H9 (cell line): ENCODE measurements at regions not wholly inside any gene's neighbourhood (a gene's known extent, or its start where the extent isn't known, plus 50 kb on each side); places are given as distances from the start of the nearest gene placed in this dataset.

Source experiments
- DNase-seq: peaks from one replicate; pipeline ENCODE4 v3.0.0-alpha.2; 2017
- H2AFZ ChIP-seq: one replicate; pipeline ENCODE4 v1.6.1; 2013; ENCODE audit warnings: mild to moderate bottlenecking, low read length, control low read depth, moderate library complexity
- H2AK5ac ChIP-seq: 2 replicates; pipeline ENCODE4 v1.6.1; 2013; ENCODE audit warnings: low read length, control low read depth, mixed read lengths; ENCODE audit not compliant: insufficient read length
- H2BK120ac ChIP-seq: one replicate; pipeline ENCODE4 v1.6.1; 2013; ENCODE audit warnings: low read depth, mild to moderate bottlenecking, low read length, control low read depth, inconsistent platforms; ENCODE audit not compliant: poor library complexity, severe bottlenecking
- H2BK12ac ChIP-seq: 2 replicates; pipeline ENCODE4 v1.6.1; 2013; ENCODE audit warnings: low read length, control low read depth, mixed read lengths, low read depth; ENCODE audit not compliant: insufficient read length
- H2BK15ac ChIP-seq: 2 replicates; pipeline ENCODE4 v1.6.1; 2013; ENCODE audit warnings: low read depth, low read length, control low read depth
- H2BK20ac ChIP-seq: one replicate; pipeline ENCODE4 v1.6.1; 2013; ENCODE audit warnings: low read depth, mild to moderate bottlenecking, low read length, control low read depth, inconsistent platforms; ENCODE audit not compliant: poor library complexity, severe bottlenecking
- H2BK5ac ChIP-seq: 2 replicates; pipeline ENCODE4 v1.6.1; 2013; ENCODE audit warnings: low read length, control low read depth, mixed read lengths; ENCODE audit not compliant: insufficient read length
- H3K14ac ChIP-seq: 2 replicates; pipeline ENCODE4 v1.6.1; 2013; ENCODE audit warnings: low read length, control low read depth; ENCODE audit not compliant: insufficient read depth
- H3K18ac ChIP-seq: 2 replicates; pipeline ENCODE4 v1.6.1; 2013; ENCODE audit warnings: low read depth, mild to moderate bottlenecking, mixed read lengths, low read length, control low read depth; ENCODE audit not compliant: insufficient read length
- H3K23ac ChIP-seq: 2 replicates; pipeline ENCODE4 v1.6.1; 2013; ENCODE audit warnings: low read length, control low read depth, mixed read lengths, low read depth; ENCODE audit not compliant: insufficient read length
- H3K23me2 ChIP-seq: 2 replicates; pipeline ENCODE4 v1.6.1; 2013; ENCODE audit warnings: low read depth, mild to moderate bottlenecking, mixed read lengths, low read length, control low read depth; ENCODE audit not compliant: insufficient read length, poor library complexity, severe bottlenecking
- H3K27ac ChIP-seq: 2 replicates; pipeline ENCODE4 v1.5.1; 2013; ENCODE audit warnings: low read length, control low read depth, mixed read lengths, low read depth; ENCODE audit not compliant: insufficient read length
- H3K27me3 ChIP-seq: 2 replicates; pipeline ENCODE4 v1.6.1; 2013; ENCODE audit warnings: low read length, control low read depth, inconsistent platforms; ENCODE audit not compliant: insufficient read depth
- H3K4ac ChIP-seq: 2 replicates; pipeline ENCODE4 v1.6.1; 2013; ENCODE audit warnings: low read depth, mild to moderate bottlenecking, control low read depth, inconsistent platforms, low read length, moderate library complexity
- H3K4me1 ChIP-seq: 2 replicates; pipeline ENCODE4 v1.6.1; 2013; ENCODE audit warnings: low read length, control low read depth, inconsistent platforms; ENCODE audit not compliant: insufficient read depth
- H3K4me2 ChIP-seq: 2 replicates; pipeline ENCODE4 v1.6.1; 2013; ENCODE audit warnings: low read length, control low read depth, mixed read lengths; ENCODE audit not compliant: insufficient read length, insufficient read depth
- H3K56ac ChIP-seq: 2 replicates; pipeline ENCODE4 v1.6.1; 2013; ENCODE audit warnings: low read depth, mild to moderate bottlenecking, mixed read lengths, low read length, control low read depth; ENCODE audit not compliant: insufficient read length
- H3K79me1 ChIP-seq: 2 replicates; pipeline ENCODE4 v1.6.1; 2013; ENCODE audit warnings: low read depth, mild to moderate bottlenecking, moderate library complexity, low read length, control low read depth, inconsistent platforms; ENCODE audit not compliant: insufficient read depth, poor library complexity, severe bottlenecking
- H3K79me2 ChIP-seq: 2 replicates; pipeline ENCODE4 v1.6.1; 2013; ENCODE audit warnings: low read length, control low read depth, inconsistent platforms; ENCODE audit not compliant: insufficient read depth
- H3K9ac ChIP-seq: 2 replicates; pipeline ENCODE4 v1.6.1; 2013; ENCODE audit warnings: low read length, control low read depth, mixed read lengths; ENCODE audit not compliant: insufficient read length; ENCODE audit errors: extremely low read depth
- H3K9me3 ChIP-seq: one replicate; pipeline ENCODE4 v1.6.1; 2013; ENCODE audit warnings: low read depth, low read length, inconsistent platforms; ENCODE audit not compliant: control insufficient read depth
- H3T11ph ChIP-seq: one replicate; pipeline ENCODE4 v1.6.1; 2013; ENCODE audit warnings: mild to moderate bottlenecking, low read length, control low read depth, inconsistent platforms
- H4K20me1 ChIP-seq: one replicate; pipeline ENCODE4 v1.6.1; 2013; ENCODE audit not compliant: control insufficient read depth, insufficient read length, insufficient read depth
- H4K5ac ChIP-seq: 2 replicates; pipeline ENCODE4 v1.6.1; 2013; ENCODE audit warnings: low read depth, mild to moderate bottlenecking, mixed read lengths, low read length, control low read depth; ENCODE audit not compliant: insufficient read length
- H4K8ac ChIP-seq: replicated peaks from 2 replicates; pipeline ENCODE4 v1.6.1; 2013; ENCODE audit warnings: low read length, control low read depth, mixed read lengths, low read depth; ENCODE audit not compliant: insufficient read length
- H4K91ac ChIP-seq: 2 replicates; pipeline ENCODE4 v1.6.1; 2013; ENCODE audit warnings: low read depth, mild to moderate bottlenecking, moderate library complexity, mixed read lengths, low read length, control low read depth; ENCODE audit not compliant: insufficient read length
- H3K27ac Mint-ChIP-seq, 3 experiments: 2 replicates in 2 of 3; 3 replicates in 1 of 3; pipeline ENCODE4 v1.8.0; 2020 to 2021; ENCODE audit warnings: mixed read lengths in 3 of 3, mild to moderate bottlenecking in 1 of 3, moderate library complexity in 1 of 3
- H3K27me3 Mint-ChIP-seq: 2 replicates; pipeline ENCODE4 v1.8.0; 2021; ENCODE audit warnings: low read depth, mild to moderate bottlenecking, moderate library complexity, mixed read lengths
- H3K36me3 Mint-ChIP-seq, 3 experiments: 2 replicates in 2 of 3; 3 replicates in 1 of 3; pipeline ENCODE4 v1.8.0; 2020 to 2021; ENCODE audit warnings: low read depth in 3 of 3, mixed read lengths in 3 of 3; ENCODE audit not compliant: insufficient read depth in 1 of 3
- H3K4me1 Mint-ChIP-seq, 2 experiments: 2 replicates each; pipeline ENCODE4 v1.8.0; 2020; ENCODE audit warnings: mixed read lengths in 2 of 2
- H3K4me3 Mint-ChIP-seq, 2 experiments: 2 replicates in 1 of 2; 3 replicates in 1 of 2; pipeline ENCODE4 v1.8.0; 2020 to 2021; ENCODE audit warnings: mild to moderate bottlenecking in 2 of 2, mixed read lengths in 2 of 2, moderate library complexity in 1 of 2
- H3K9me3 Mint-ChIP-seq, 2 experiments: 2 replicates in 1 of 2; 3 replicates in 1 of 2; pipeline ENCODE4 v1.8.0; 2020; ENCODE audit warnings: mild to moderate bottlenecking in 2 of 2, mixed read lengths in 2 of 2, moderate library complexity in 1 of 2
- CTCF ChIP-seq: fragments of 200-600 bp; sonication (generic); conservative IDR thresholded peaks from 3 replicates; pipeline ENCODE4 v1.8.0; 2021; ENCODE audit warnings: antibody characterized with exemption, mild to moderate bottlenecking
- WGBS: extraction: QIAGEN DNeasy Blood & Tissue Kit; methylation state at CpG from one replicate; pipeline ENCODE4 v1.1.7; 2013; ENCODE audit warnings: missing lambda C conversion rate, low lambda C conversion rate, mixed read lengths; ENCODE audit not compliant: insufficient read length; ENCODE audit errors: extremely low coverage; 5-methylcytosine and 5-hydroxymethylcytosine counted together

DNA sequence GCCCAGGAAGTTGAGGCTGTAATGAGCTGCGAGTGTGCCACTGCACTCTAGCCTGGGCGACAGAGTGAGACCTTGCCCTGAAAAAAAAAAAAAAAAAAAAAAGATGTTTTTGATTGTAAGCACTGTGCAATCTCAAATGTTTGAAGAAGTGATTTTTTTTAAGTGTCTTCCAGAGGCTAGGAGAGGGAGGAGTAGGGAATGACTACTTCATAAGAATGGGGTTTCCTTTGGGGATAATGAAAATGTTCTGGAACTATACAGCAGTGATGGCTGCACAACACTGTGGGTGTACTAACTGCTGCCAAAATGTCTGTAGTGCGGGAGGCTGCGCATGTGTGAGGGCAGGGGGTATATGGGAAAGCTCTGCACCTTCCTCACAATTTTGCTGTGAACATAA, 83.7 kb downstream of the MCFD2 start:
- H4K20me1 ChIP-seq, result no peaks in the 10 kb centered on the region
- Mint-ChIP-seq H3K4me3 (no peak overlapping the region), H3K9me3 (no peaks in the 10 kb centered on the region), H3K27ac (no peak overlapping the region; a peak in 1 of 7 replicates), H3K36me3 (no peaks in the 10 kb centered on the region; a peak in 1 of 7 replicates), H3K27me3 (peaks cover 1% of the 10 kb centered on the region; the same call in 1 of the 2 replicates), H3K4me1 (peaks cover 0 to 4% of the 10 kb centered on the region in 2 experiments; a peak in 1 of 4 replicates)
- no peaks in the 10 kb centered on the region for H3K27me3 ChIP-seq
- H3K4me2 ChIP-seq, result no peak overlapping the region
- no peaks in the 10 kb centered on the region for H3K9me3 ChIP-seq
- H3K23me2 ChIP-seq, result no peaks in the 10 kb centered on the region
- no peak overlapping the region for H4K5ac ChIP-seq
- no peak overlapping the region for H3K9ac ChIP-seq
- H2AFZ ChIP-seq, result no peak overlapping the region
- H2AK5ac ChIP-seq, result no peak overlapping the region
- H3K79me2 ChIP-seq, result no peaks in the 10 kb centered on the region
- H3T11ph ChIP-seq, result no peak overlapping the region
- H2BK15ac ChIP-seq, result no peak overlapping the region
- H3K4ac ChIP-seq, result no peak overlapping the region
- no peak overlapping the region for H3K18ac ChIP-seq
- H3K27ac ChIP-seq, result no peak overlapping the region
- no CpG with 5 or more reads among the region's 4 CpGs for WGBS
- no peak overlapping the region for H2BK120ac ChIP-seq
- no peak overlapping the region for H2BK5ac ChIP-seq
- H3K4me1 ChIP-seq, result no peaks in the 10 kb centered on the region
- H4K91ac ChIP-seq, result no peak overlapping the region
- no peak for DNase-seq
- H4K8ac ChIP-seq, result no peak overlapping the region
- H3K56ac ChIP-seq, result no peak overlapping the region
- no peak overlapping the region for H2BK12ac ChIP-seq
- H2BK20ac ChIP-seq, result no peak overlapping the region
- no peak overlapping the region for H3K23ac ChIP-seq
- H3K14ac ChIP-seq, result no peak overlapping the region
- no peaks in the 10 kb centered on the region for H3K79me1 ChIP-seq
- no peak for TF ChIP-seq CTCF
